ENCODE measurements at regions not wholly inside any gene's neighbourhood (a gene's known extent, or its start where the extent isn't known, plus 50 kb on each side); places are given as distances from the start of the nearest gene placed in this dataset.

- TF ChIP-seq, protein P1, sequence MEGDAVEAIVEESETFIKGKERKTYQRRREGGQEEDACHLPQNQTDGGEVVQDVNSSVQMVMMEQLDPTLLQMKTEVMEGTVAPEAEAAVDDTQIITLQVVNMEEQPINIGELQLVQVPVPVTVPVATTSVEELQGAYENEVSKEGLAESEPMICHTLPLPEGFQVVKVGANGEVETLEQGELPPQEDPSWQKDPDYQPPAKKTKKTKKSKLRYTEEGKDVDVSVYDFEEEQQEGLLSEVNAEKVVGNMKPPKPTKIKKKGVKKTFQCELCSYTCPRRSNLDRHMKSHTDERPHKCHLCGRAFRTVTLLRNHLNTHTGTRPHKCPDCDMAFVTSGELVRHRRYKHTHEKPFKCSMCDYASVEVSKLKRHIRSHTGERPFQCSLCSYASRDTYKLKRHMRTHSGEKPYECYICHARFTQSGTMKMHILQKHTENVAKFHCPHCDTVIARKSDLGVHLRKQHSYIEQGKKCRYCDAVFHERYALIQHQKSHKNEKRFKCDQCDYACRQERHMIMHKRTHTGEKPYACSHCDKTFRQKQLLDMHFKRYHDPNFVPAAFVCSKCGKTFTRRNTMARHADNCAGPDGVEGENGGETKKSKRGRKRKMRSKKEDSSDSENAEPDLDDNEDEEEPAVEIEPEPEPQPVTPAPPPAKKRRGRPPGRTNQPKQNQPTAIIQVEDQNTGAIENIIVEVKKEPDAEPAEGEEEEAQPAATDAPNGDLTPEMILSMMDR (IDR thresholded peaks at IDR 0.05; ENCODE audit: insufficient read depth, low read length) = no peak
- TF ChIP-seq POLR2AphosphoS5 (IDR thresholded peaks at IDR 0.05; ENCODE audit: low read depth) = no peak
Measured at GRCh38 chr15:62636823-62637573, 405.5 kb upstream of the TPM1 start.
